ENCODE measurements at regions not wholly inside any gene's neighbourhood (a gene's known extent, or its start where the extent isn't known, plus 50 kb on each side); places are given as distances from the start of the nearest gene placed in this dataset.

GRCh38 chr3:73924048-73924447 lies 299.3 kb upstream of the PDZRN3 start:
- TF ChIP-seq CTCF (IDR thresholded peaks at IDR 0.05) (no peak), POLR2A (IDR thresholded peaks at IDR 0.05) (no peak)

Measured in esophagus squamous epithelium (tissue), 4 donors.